OCI-LY7 (cell line): ENCODE measurements at regions not wholly inside any gene's neighbourhood (a gene's known extent, or its start where the extent isn't known, plus 50 kb on each side); places are given as distances from the start of the nearest gene placed in this dataset.

Experiments used
- EZH2phosphoT487 ChIP-seq: fragments of 200-600 bp; sonication (generic); IDR thresholded peaks from 2 replicates; pipeline ENCODE4 v1.6.1; 2018; ENCODE audit warnings: low read depth, borderline replicate concordance, mild to moderate bottlenecking, mixed run types, antibody characterized with exemption, low read length, moderate library complexity, mixed read lengths
- TF ChIP-seq, protein P1 (sequence below): fragments of 200-600 bp; sonication (generic); conservative IDR thresholded peaks from 2 replicates; pipeline ENCODE4 v1.5.1; 2014; ENCODE audit warnings: mild to moderate bottlenecking, antibody characterized with exemption, low read length, moderate library complexity, mixed read lengths

GRCh38 chr13:22287343-22287920, 616.6 kb downstream of the FGF9 start:
- TF ChIP-seq, protein P1, sequence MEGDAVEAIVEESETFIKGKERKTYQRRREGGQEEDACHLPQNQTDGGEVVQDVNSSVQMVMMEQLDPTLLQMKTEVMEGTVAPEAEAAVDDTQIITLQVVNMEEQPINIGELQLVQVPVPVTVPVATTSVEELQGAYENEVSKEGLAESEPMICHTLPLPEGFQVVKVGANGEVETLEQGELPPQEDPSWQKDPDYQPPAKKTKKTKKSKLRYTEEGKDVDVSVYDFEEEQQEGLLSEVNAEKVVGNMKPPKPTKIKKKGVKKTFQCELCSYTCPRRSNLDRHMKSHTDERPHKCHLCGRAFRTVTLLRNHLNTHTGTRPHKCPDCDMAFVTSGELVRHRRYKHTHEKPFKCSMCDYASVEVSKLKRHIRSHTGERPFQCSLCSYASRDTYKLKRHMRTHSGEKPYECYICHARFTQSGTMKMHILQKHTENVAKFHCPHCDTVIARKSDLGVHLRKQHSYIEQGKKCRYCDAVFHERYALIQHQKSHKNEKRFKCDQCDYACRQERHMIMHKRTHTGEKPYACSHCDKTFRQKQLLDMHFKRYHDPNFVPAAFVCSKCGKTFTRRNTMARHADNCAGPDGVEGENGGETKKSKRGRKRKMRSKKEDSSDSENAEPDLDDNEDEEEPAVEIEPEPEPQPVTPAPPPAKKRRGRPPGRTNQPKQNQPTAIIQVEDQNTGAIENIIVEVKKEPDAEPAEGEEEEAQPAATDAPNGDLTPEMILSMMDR: no peak
- TF ChIP-seq EZH2phosphoT487: no peak
